Mesothelial cell of epicardium (in vitro differentiated cells): ENCODE measurements at regions not wholly inside any gene's neighbourhood (a gene's known extent, or its start where the extent isn't known, plus 50 kb on each side); places are given as distances from the start of the nearest gene placed in this dataset.

Experiments
- DNase-seq, 2 experiments: peaks; one replicate each; pipeline ENCODE4 v3.0.0; 2021; ENCODE audit warnings: low spot score in 2 of 2; ENCODE audit not compliant: unreplicated experiment in 2 of 2
- H3K27ac Mint-ChIP-seq: 2 replicates; pipeline ENCODE4 v1.8.0; 2021; ENCODE audit warnings: mixed read lengths
- H3K27me3 Mint-ChIP-seq: 2 replicates; pipeline ENCODE4 v1.8.0; 2021; ENCODE audit warnings: low read depth, mixed read lengths
- H3K36me3 Mint-ChIP-seq: 2 replicates; pipeline ENCODE4 v1.8.0; 2021; ENCODE audit warnings: mixed read lengths
- H3K4me1 Mint-ChIP-seq: 2 replicates; pipeline ENCODE4 v1.8.0; 2021; ENCODE audit warnings: mixed read lengths
- H3K4me3 Mint-ChIP-seq: 2 replicates; pipeline ENCODE4 v1.8.0; 2021; ENCODE audit warnings: mild to moderate bottlenecking, moderate library complexity, mixed read lengths
- H3K9me3 Mint-ChIP-seq: 2 replicates; pipeline ENCODE4 v1.8.0; 2021; ENCODE audit warnings: mixed read lengths
- TF ChIP-seq, protein P1 (sequence below): fragments of 200-600 bp; sonication (generic); IDR thresholded peaks from one replicate; pipeline ENCODE4 v1.5.0; 2021; ENCODE audit warnings: antibody characterized with exemption; ENCODE audit not compliant: unreplicated experiment

DNA sequence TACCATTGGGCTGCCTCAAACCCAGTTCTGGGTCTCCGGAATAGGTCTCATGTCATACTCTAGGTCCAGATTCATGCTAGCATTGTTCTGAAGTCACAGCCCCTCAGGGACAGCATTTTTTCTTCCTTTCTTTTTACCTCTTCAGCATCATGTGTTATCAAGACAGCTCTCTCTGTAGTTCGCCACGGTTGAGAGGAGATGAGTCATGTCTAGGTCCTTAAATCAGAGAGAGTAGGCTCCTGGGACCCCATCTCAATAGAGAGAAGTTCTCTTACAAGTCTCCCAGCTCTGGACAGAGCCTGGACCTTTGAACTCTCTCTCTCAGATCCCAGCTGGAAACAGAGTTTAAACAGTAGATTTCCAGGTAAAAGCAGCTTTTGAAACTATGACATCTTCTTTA is 332.4 kb upstream of the CD180 start:
- H3K36me3 Mint-ChIP-seq, result peaks cover 16% of the 10 kb centered on the region

DNA sequence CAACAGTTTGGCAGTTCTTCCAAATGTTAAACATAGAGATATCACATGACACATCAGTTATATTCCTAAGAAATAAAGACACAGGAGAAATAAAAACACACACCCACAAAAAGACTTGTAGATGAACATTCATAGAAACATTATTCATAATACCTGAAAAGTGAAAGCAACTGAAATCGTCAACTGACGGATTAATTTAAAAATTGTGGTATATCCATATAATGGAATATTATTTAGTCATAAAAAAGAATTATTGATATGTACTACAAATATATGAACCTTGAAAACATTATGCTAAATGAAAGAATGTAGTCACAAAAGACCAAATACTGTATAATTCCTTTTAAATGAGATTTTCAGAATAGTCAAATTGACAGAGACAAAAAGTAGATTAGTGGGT is 330.2 kb upstream of the CD180 start:
- no peak overlapping the region for H3K27ac Mint-ChIP-seq
- H3K4me3 Mint-ChIP-seq, result no peak overlapping the region
- H3K4me1 Mint-ChIP-seq, result peaks cover 10% of the 10 kb centered on the region
- peaks cover 4% of the 10 kb centered on the region for H3K27me3 Mint-ChIP-seq
- H3K9me3 Mint-ChIP-seq, result peaks cover 16% of the 10 kb centered on the region
- TF ChIP-seq, protein P1, sequence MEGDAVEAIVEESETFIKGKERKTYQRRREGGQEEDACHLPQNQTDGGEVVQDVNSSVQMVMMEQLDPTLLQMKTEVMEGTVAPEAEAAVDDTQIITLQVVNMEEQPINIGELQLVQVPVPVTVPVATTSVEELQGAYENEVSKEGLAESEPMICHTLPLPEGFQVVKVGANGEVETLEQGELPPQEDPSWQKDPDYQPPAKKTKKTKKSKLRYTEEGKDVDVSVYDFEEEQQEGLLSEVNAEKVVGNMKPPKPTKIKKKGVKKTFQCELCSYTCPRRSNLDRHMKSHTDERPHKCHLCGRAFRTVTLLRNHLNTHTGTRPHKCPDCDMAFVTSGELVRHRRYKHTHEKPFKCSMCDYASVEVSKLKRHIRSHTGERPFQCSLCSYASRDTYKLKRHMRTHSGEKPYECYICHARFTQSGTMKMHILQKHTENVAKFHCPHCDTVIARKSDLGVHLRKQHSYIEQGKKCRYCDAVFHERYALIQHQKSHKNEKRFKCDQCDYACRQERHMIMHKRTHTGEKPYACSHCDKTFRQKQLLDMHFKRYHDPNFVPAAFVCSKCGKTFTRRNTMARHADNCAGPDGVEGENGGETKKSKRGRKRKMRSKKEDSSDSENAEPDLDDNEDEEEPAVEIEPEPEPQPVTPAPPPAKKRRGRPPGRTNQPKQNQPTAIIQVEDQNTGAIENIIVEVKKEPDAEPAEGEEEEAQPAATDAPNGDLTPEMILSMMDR, result no peak
- peaks cover 16% of the 10 kb centered on the region for H3K36me3 Mint-ChIP-seq
- DNase-seq, result no peak

More for the DNA sequence above, 332.4 kb upstream of the CD180 start:
- no peak for DNase-seq
- peaks cover 16% of the 10 kb centered on the region for H3K9me3 Mint-ChIP-seq
- TF ChIP-seq, protein P1, result no peak
- peaks cover 22% of the 10 kb centered on the region for H3K4me1 Mint-ChIP-seq
- H3K4me3 Mint-ChIP-seq, result no peak overlapping the region
- H3K27me3 Mint-ChIP-seq, result peaks cover 4% of the 10 kb centered on the region
- no peak overlapping the region for H3K27ac Mint-ChIP-seq

DNA sequence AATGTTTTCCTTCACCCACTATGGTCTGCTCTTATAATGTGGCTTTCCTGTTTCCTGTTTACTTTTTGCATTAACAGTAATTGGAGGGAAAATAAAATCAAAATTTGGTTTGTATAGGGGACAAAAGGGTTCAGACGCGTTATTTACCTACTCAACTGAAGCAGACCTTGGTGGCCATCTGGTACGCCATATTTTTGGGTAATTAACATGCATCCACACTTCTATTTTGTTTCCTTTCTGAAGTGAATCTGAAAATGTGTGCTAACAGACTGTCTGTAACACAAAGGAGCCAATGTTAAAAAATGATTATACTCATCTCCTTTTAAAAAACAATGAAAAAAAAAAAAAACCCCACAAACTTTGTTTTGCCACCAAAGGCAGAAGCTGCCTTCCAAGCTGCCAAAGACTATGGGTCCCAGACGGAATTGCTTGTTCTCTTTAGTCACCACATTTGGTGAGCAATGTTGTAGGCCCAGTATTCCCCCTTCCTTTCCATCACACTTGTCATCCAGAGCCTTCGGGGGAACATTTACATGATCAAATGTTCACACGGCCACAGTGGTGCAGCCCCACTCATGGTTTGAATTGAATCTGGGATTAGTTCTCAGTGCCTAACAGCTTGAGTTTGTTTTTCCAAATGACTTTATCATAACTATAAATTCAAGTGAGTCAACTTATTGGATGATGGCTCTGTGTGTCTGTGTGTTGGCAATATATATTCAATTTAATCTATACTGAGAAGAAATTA is 323.7 kb upstream of the CD180 start:
- no peak overlapping the region for H3K4me3 Mint-ChIP-seq

DNA sequence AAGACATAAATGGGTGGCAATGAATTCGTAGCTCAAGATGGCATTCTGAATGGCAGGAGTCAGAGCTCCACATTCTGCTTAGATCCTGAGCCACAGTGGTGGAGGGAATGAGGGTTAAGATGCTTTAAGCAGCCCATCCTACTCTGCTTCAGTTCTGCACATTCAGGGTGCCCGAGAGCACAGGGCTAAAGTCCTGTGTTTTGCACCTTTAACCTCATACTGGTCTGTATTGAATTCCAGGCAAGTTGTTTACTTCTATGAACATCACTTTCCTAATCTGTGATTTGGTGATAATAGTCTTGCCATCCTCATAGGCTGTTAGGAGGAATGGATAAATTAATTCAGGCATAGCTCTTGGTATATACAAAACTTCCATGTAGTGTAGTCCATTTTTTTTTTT is 321.6 kb upstream of the CD180 start:
- H3K4me3 Mint-ChIP-seq, result no peak overlapping the region
- no peaks in the 10 kb centered on the region for H3K36me3 Mint-ChIP-seq
- TF ChIP-seq, protein P1, result no peak
- H3K27ac Mint-ChIP-seq, result no peak overlapping the region
- no peak for DNase-seq
- H3K4me1 Mint-ChIP-seq, result peaks cover 16% of the 10 kb centered on the region
- H3K9me3 Mint-ChIP-seq, result no peaks in the 10 kb centered on the region
- no peaks in the 10 kb centered on the region for H3K27me3 Mint-ChIP-seq

More for the DNA sequence above, 323.7 kb upstream of the CD180 start:
- Mint-ChIP-seq H3K9me3 (peaks cover under 1% of the 10 kb centered on the region), H3K36me3 (peaks cover 3% of the 10 kb centered on the region), H3K27ac (no peak overlapping the region), H3K4me1 (peaks cover 6% of the 10 kb centered on the region), H3K27me3 (no peaks in the 10 kb centered on the region)
- TF ChIP-seq, protein P1, result no peak
- no peak for DNase-seq

DNA sequence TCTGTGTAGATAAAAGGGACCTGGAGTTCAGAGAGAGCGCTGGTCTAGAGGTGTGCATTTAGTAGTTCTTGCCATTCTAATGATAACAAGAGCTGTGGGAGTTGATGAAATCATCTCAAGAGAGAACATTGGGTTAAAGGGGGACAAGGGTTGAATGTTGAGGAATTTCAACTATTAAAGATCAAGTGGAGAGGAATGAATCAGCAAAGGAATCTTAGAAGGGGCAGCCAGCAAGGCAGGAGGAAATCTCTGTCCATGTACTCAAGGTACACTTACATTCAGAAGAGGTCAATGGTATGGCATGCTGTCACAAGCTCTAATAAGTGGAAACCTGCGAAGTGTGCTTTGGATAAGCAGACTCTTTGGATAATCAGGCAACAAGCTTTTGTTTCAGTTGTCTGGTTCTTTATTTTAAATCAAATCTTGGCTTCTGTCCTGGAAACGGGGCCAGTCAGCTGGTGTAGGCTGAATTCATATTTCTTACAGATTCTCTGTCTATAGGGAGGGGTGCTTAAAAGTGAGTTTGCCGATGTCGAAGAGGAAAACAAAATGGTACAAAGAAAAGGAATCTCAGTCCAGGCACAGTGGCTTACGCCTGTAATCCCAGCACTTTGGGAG is 320.5 kb upstream of the CD180 start:
- Mint-ChIP-seq H3K36me3 (no peaks in the 10 kb centered on the region), H3K27ac (no peak overlapping the region), H3K4me3 (no peak overlapping the region), H3K27me3 (no peaks in the 10 kb centered on the region), H3K4me1 (peaks cover 17% of the 10 kb centered on the region), H3K9me3 (no peaks in the 10 kb centered on the region)
- TF ChIP-seq, protein P1, result no peak
- DNase-seq, result no peak
